ENCODE measurements at regions not wholly inside any gene's neighbourhood (a gene's known extent, or its start where the extent isn't known, plus 50 kb on each side); places are given as distances from the start of the nearest gene placed in this dataset.

- TF ChIP-seq POLR2A (IDR thresholded peaks at IDR 0.05) (no peak), CTCF (IDR thresholded peaks at IDR 0.05) (no peak), POLR2AphosphoS5 (IDR thresholded peaks at IDR 0.05; ENCODE audit: insufficient read depth in 1 of 2, low read depth in 1 of 2) (no peak)
Measured at GRCh38 chr3:144942093-144942837, 970.6 kb downstream of the DIPK2A start.
